ENCODE measurements at regions not wholly inside any gene's neighbourhood (a gene's known extent, or its start where the extent isn't known, plus 50 kb on each side); places are given as distances from the start of the nearest gene placed in this dataset.
A peak's percentile ranks its signal among the peaks of the same experiment; 100 is the strongest.
"Not testable (repeated sequence)": the region's sequence is repeated elsewhere in the genome, so short reads cannot be mapped to it uniquely, and the experiment has no call there.

DNA sequence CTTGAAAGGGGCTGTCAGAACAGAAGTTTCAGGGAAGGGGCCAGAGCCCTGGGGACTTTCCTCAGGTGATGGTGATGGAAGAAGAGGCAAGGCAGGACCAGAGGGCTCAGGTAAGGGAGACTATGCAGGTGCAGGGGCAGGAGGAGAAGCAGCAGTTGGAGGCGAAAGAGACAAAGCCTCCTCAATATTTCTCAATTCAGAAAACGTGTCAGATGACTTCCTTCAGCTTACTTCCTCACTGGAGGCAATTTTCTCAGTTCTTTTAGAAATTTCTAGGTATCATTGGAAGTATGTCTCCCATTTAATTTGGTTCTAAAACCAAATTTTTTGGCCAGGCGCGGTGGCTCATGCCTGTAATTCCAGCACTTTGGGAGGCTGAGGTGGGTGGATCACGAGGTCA lies 112.4 kb downstream of the PPIAL4G start:
- 80 to 83% (median 81%) methylated on average over 5 of the region's 5 CpGs for whole genome bisulfite sequencing, 3 donors
- FAIRE-seq; H3K4me1 ChIP-seq (ENCODE audit: control insufficient read depth in 3 of 3, insufficient read depth in 2 of 3, low read depth in 1 of 3, low read length in 2 of 3); H3K27me3 ChIP-seq (ENCODE audit: control insufficient read depth in 3 of 3, insufficient read depth in 3 of 3, low read length in 3 of 3); H3K9me3 ChIP-seq (ENCODE audit: control insufficient read depth in 2 of 2, insufficient read depth in 1 of 2, low read depth in 1 of 2, low read length in 1 of 2); H3K36me3 ChIP-seq (ENCODE audit: control insufficient read depth in 3 of 3, insufficient read depth in 2 of 3, low read depth in 1 of 3, low read length in 3 of 3); H3K4me3 ChIP-seq (ENCODE audit: low read depth in 1 of 3, low read length in 3 of 3); DNase-seq; H3K27ac ChIP-seq (ENCODE audit: low read depth in 1 of 3, low read length in 2 of 3): not testable (repeated sequence)

DNA sequence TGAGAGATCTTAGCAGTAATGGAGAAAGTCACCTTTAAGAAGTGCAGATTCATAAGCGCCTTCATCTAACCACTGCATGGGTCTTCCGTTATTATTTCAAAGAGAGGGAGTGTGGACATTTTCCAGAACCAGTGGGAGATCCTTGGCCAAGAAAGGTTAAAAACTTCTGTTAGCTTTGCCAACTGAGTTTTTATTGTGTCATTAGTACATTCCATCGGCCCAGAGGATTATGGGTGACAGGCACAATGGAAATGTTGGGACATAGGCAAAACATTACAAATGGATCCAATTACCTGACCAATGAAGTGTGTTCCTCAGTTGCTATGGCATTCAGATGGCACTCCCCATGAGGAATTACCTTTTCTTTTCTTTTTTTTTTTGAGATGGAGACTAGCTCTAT lies 115.5 kb downstream of the PPIAL4G start:
- WGBS, 3 donors = 78 to 88% (median 79%) methylated on average over 3 of the region's 3 CpGs
- no peaks in the 10 kb centered on the region for H3K9me3 ChIP-seq (ENCODE audit: control insufficient read depth in 2 of 2, insufficient read depth in 1 of 2, low read depth in 1 of 2, low read length in 1 of 2)
- H3K4me1 ChIP-seq (ENCODE audit: control insufficient read depth in 3 of 3, insufficient read depth in 2 of 3, low read depth in 1 of 3, low read length in 2 of 3) = peaks cover 0 to 4% (median 3%) of the 10 kb centered on the region in 3 donors
- H3K4me3 ChIP-seq (ENCODE audit: low read depth in 1 of 3, low read length in 3 of 3) = no peak overlapping the region
- DNase-seq (no peak), FAIRE-seq (no peak)
- no peaks in the 10 kb centered on the region for H3K36me3 ChIP-seq (ENCODE audit: control insufficient read depth in 3 of 3, insufficient read depth in 2 of 3, low read depth in 1 of 3, low read length in 3 of 3)
- H3K27me3 ChIP-seq (ENCODE audit: control insufficient read depth in 3 of 3, insufficient read depth in 3 of 3, low read length in 3 of 3) = peaks cover 0 to 22% (median 3%) of the 10 kb centered on the region in 3 donors
- no peak overlapping the region for H3K27ac ChIP-seq (ENCODE audit: low read depth in 1 of 3, low read length in 2 of 3)

DNA sequence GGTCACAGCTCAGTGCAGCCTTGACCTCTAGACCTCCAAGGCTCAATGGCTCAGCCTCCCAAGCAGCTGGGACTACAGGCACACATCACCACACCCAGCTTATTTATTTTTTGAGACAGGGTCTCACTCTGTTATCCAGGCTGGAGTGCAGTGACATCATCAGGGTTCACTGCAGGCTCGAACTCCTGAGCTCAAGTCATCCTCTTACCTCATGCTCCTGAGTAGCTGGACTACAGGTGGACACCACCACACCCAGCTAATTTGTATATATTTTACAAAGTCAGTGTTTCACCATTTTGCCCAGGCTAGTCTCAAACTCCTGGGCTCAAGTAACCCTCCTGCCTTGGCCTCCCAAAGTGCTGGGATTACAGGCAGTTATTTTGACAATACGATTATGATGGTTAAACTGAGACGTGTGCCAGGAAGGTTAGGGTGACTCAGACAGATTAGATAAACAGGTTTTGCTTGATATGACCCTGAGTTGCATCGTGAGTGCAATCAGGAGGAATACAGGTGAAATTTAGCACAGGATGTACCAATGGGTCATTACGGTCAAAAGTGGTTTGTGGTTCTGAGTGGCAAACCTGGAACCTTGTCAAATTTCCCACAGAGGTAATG lies 116.9 kb downstream of the PPIAL4G start:
- not testable (repeated sequence) for H3K27ac ChIP-seq (ENCODE audit: low read depth in 1 of 3, low read length in 2 of 3); H3K9me3 ChIP-seq (ENCODE audit: control insufficient read depth in 2 of 2, insufficient read depth in 1 of 2, low read depth in 1 of 2, low read length in 1 of 2); H3K4me3 ChIP-seq (ENCODE audit: low read depth in 1 of 3, low read length in 3 of 3); H3K36me3 ChIP-seq (ENCODE audit: control insufficient read depth in 3 of 3, insufficient read depth in 2 of 3, low read depth in 1 of 3, low read length in 3 of 3); DNase-seq; FAIRE-seq
- Histone ChIP-seq H3K4me1 (ENCODE audit: control insufficient read depth in 3 of 3, insufficient read depth in 2 of 3, low read depth in 1 of 3, low read length in 2 of 3) (peaks cover 0 to 13% (median 3%) of the 10 kb centered on the region in 3 donors), H3K27me3 (ENCODE audit: control insufficient read depth in 3 of 3, insufficient read depth in 3 of 3, low read length in 3 of 3) (peaks cover 0 to 34% (median 3%) of the 10 kb centered on the region in 3 donors)
- 14 to 71% (median 34%) methylated on average over 5 of the region's 5 CpGs for WGBS, 3 donors

DNA sequence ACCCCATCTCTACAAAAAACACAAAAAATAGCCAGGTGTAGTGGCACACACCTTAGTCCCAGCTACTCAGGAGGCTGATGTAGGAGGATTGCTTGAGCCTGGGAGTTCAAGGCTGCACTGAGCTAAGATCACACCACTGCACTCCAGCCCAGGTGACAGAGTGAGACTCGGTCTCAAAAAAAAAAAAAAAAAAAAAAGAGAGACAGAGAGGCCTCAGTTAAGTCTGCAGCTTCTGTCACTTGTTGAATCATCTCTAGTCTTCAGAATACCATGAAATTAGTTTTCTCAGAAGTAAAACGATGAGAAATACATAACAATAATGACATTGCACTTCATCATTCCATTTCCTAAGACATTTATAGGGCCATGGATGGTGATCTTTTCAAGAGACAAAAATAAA lies 118.0 kb downstream of the PPIAL4G start:
- peaks cover 0 to 36% (median 3%) of the 10 kb centered on the region in 3 donors for H3K27me3 ChIP-seq (ENCODE audit: control insufficient read depth in 3 of 3, insufficient read depth in 3 of 3, low read length in 3 of 3)
- H3K9me3 ChIP-seq (ENCODE audit: control insufficient read depth in 2 of 2, insufficient read depth in 1 of 2, low read depth in 1 of 2, low read length in 1 of 2); DNase-seq; H3K4me3 ChIP-seq (ENCODE audit: low read depth in 1 of 3, low read length in 3 of 3); H3K27ac ChIP-seq (ENCODE audit: low read depth in 1 of 3, low read length in 2 of 3); H3K36me3 ChIP-seq (ENCODE audit: control insufficient read depth in 3 of 3, insufficient read depth in 2 of 3, low read depth in 1 of 3, low read length in 3 of 3); FAIRE-seq: not testable (repeated sequence)
- H3K4me1 ChIP-seq (ENCODE audit: control insufficient read depth in 3 of 3, insufficient read depth in 2 of 3, low read depth in 1 of 3, low read length in 2 of 3) = peaks cover 0 to 13% (median 3%) of the 10 kb centered on the region in 3 donors
- 77 to 82% (median 79%) methylated on average over 2 of the region's 2 CpGs for WGBS, 3 donors

DNA sequence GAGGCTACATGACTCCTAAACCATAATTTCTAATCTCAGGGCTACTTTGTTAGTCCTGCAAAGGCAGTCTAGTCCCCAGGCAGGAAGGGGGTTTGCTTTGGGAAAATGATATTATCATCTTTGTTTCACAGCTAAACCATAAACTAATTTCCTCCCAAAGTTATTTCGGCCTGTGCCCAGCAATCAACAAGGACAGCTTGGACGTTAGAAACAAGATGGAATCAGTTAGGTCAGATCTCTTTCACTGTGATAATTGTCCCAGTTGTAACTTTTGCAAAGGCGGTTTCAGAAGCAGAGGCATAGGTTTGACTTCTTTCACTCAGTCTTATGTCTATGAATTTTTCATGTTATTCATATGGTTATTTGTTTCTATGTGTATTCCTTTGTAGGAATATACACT lies 119.1 kb downstream of the PPIAL4G start:
- WGBS, 3 donors = 72 to 85% (median 76%) methylated on average over 3 of the region's 3 CpGs
- peaks cover 0 to 13% (median 3%) of the 10 kb centered on the region in 3 donors for H3K4me1 ChIP-seq (ENCODE audit: control insufficient read depth in 3 of 3, insufficient read depth in 2 of 3, low read depth in 1 of 3, low read length in 2 of 3)
- not testable (repeated sequence) for FAIRE-seq

DNA sequence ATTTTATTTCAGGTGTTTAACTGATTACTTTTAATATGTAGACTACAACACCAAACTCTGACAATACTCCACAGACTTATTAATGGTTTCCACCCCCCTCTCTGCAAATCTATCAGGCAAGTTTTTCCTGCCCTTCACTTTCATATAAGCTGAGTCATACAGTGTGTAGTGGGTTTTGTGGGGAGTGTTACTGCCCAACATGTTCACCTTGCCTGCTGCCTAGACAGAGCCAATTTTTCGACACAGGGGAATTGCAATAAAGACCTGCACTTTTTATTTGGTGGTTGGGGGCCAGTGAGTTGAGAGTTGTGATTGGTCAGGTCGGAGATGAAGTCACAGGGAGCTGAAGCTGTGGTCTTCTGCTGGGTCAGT lies 119.7 kb downstream of the PPIAL4G start:
- Histone ChIP-seq H3K4me3 (ENCODE audit: low read depth in 1 of 3, low read length in 3 of 3) (no peak overlapping the region), H3K27ac (ENCODE audit: low read depth in 1 of 3, low read length in 2 of 3) (no peak overlapping the region), H3K4me1 (ENCODE audit: control insufficient read depth in 3 of 3, insufficient read depth in 2 of 3, low read depth in 1 of 3, low read length in 2 of 3) (peaks cover 0 to 13% (median 3%) of the 10 kb centered on the region in 3 donors), H3K9me3 (ENCODE audit: control insufficient read depth in 2 of 2, insufficient read depth in 1 of 2, low read depth in 1 of 2, low read length in 1 of 2) (no peaks in the 10 kb centered on the region), H3K36me3 (ENCODE audit: control insufficient read depth in 3 of 3, insufficient read depth in 2 of 3, low read depth in 1 of 3, low read length in 3 of 3) (no peaks in the 10 kb centered on the region), H3K27me3 (ENCODE audit: control insufficient read depth in 3 of 3, insufficient read depth in 3 of 3, low read length in 3 of 3) (peaks cover 0 to 38% (median 3%) of the 10 kb centered on the region in 3 donors)
- DNase-seq (peak in 1 of 2 donors; percentile 12), FAIRE-seq (no peak)
- 72 to 85% (median 74%) methylated on average over 2 of the region's 2 CpGs for WGBS, 3 donors

More for the DNA sequence above, 119.1 kb downstream of the PPIAL4G start:
- H3K4me3 ChIP-seq (ENCODE audit: low read depth in 1 of 3, low read length in 3 of 3); H3K9me3 ChIP-seq (ENCODE audit: control insufficient read depth in 2 of 2, insufficient read depth in 1 of 2, low read depth in 1 of 2, low read length in 1 of 2); H3K36me3 ChIP-seq (ENCODE audit: control insufficient read depth in 3 of 3, insufficient read depth in 2 of 3, low read depth in 1 of 3, low read length in 3 of 3); DNase-seq; H3K27ac ChIP-seq (ENCODE audit: low read depth in 1 of 3, low read length in 2 of 3): not testable (repeated sequence)
- peaks cover 0 to 38% (median 3%) of the 10 kb centered on the region in 3 donors for H3K27me3 ChIP-seq (ENCODE audit: control insufficient read depth in 3 of 3, insufficient read depth in 3 of 3, low read length in 3 of 3)

DNA sequence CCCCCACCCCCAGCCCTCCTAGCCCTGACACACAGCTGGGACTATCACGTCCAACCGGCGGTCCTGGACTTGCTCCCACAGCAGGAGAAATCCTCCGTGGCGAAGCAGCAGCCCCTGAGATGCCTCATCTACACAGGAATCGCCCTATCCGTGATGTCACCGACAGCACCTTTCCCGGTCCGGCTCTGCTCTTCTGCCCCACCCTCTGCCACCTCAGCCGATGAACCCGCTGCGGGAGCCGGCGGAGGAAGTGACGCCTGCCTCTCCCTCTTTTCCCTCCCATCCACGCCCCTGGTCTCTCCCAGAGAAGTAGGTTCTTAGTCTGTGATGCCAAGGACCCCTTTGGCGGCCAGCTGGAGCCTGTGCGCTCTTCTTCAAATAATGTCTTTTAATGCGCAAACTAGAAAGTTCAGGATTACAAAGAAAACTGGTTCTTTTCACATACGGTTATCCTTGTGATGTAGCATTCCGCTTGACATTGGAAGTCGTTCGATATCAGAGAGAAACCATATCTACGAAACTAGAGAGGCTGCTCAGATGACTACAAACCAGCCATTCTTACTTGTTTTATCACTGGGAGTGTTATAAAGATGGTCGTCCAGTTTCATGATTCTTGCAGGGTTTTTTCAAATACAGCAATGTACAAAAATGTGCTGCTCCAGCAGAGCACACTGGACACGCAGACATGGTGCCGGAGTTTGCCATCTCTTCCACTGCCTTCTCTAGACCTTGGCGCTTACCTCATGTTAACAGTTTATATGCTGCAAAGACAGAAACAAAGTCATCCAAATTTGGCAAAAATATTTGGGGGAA lies 120.3 kb downstream of the PPIAL4G start:
- Histone ChIP-seq H3K4me3 (ENCODE audit: low read depth in 1 of 3, low read length in 3 of 3) (peak overlapping the region in 1 of 3 donors; percentile 18), H3K27ac (ENCODE audit: low read depth in 1 of 3, low read length in 2 of 3) (no peak overlapping the region), H3K4me1 (ENCODE audit: control insufficient read depth in 3 of 3, insufficient read depth in 2 of 3, low read depth in 1 of 3, low read length in 2 of 3) (peaks cover 0 to 13% (median 3%) of the 10 kb centered on the region in 3 donors), H3K9me3 (ENCODE audit: control insufficient read depth in 2 of 2, insufficient read depth in 1 of 2, low read depth in 1 of 2, low read length in 1 of 2) (no peaks in the 10 kb centered on the region), H3K36me3 (ENCODE audit: control insufficient read depth in 3 of 3, insufficient read depth in 2 of 3, low read depth in 1 of 3, low read length in 3 of 3) (no peaks in the 10 kb centered on the region), H3K27me3 (ENCODE audit: control insufficient read depth in 3 of 3, insufficient read depth in 3 of 3, low read length in 3 of 3) (peaks cover 0 to 36% (median 3%) of the 10 kb centered on the region in 3 donors)
- 28 to 39% (median 31%) methylated on average over 29 of the region's 29 CpGs for WGBS, 3 donors
- DNase-seq (peak; percentile 68 to 89), FAIRE-seq (no peak)

DNA sequence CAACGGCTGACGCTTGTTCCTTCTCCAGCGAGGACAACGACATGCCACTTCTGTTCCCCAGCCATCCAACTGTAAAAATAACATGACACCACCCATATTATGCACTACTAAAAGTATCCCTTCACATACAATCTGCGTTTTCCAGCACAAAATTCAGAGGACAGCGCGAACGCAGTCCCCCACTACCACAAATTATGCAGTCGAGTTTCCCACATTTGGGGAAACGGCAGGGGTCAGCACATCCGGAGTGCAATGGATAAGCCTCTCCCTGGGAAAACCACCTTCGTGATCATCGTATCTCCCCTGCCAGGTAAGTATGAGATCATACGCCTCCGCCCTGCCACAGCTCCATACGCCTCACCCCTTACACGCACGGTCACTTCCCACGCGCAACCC lies 120.9 kb downstream of the PPIAL4G start:
- H3K4me3 ChIP-seq (ENCODE audit: low read depth in 1 of 3, low read length in 3 of 3) = peak overlapping the region in 1 of 3 donors; percentile 18

More for the DNA sequence above, 120.9 kb downstream of the PPIAL4G start:
- Histone ChIP-seq H3K36me3 (ENCODE audit: control insufficient read depth in 3 of 3, insufficient read depth in 2 of 3, low read depth in 1 of 3, low read length in 3 of 3) (no peaks in the 10 kb centered on the region), H3K4me1 (ENCODE audit: control insufficient read depth in 3 of 3, insufficient read depth in 2 of 3, low read depth in 1 of 3, low read length in 2 of 3) (peaks cover 0 to 13% (median 3%) of the 10 kb centered on the region in 3 donors), H3K27me3 (ENCODE audit: control insufficient read depth in 3 of 3, insufficient read depth in 3 of 3, low read length in 3 of 3) (peaks cover 0 to 42% (median 3%) of the 10 kb centered on the region in 3 donors), H3K27ac (ENCODE audit: low read depth in 1 of 3, low read length in 2 of 3) (peak overlapping the region in 2 of 3 donors; percentile 39 to 68), H3K9me3 (ENCODE audit: control insufficient read depth in 2 of 2, insufficient read depth in 1 of 2, low read depth in 1 of 2, low read length in 1 of 2) (no peaks in the 10 kb centered on the region)
- no peak for FAIRE-seq
- 4 to 7% (median 6%) methylated on average over 20 of the region's 20 CpGs for WGBS, 3 donors
- DNase-seq = peak; percentile 13 to 57

Data from small intestine (tissue), 7 donors.